ENCODE measurements at regions not wholly inside any gene's neighbourhood (a gene's known extent, or its start where the extent isn't known, plus 50 kb on each side); places are given as distances from the start of the nearest gene placed in this dataset.

GRCh38 chr18:45241271-45241670, 374.0 kb upstream of the SLC14A2 start:
- no peak for TF ChIP-seq CTCF (optimal IDR thresholded peaks at IDR 0.05 in 1 of 3, IDR thresholded peaks at IDR 0.05 in 1 of 3, conservative IDR thresholded peaks at IDR 0.05 in 1 of 3; ENCODE audit: extremely low read depth in 1 of 3, insufficient read depth in 2 of 3, low read length in 3 of 3)
- no peak for TF ChIP-seq EZH2 (IDR thresholded peaks at IDR 0.05; ENCODE audit: low read length)
